ENCODE measurements at regions not wholly inside any gene's neighbourhood (a gene's known extent, or its start where the extent isn't known, plus 50 kb on each side); places are given as distances from the start of the nearest gene placed in this dataset.

DNA sequence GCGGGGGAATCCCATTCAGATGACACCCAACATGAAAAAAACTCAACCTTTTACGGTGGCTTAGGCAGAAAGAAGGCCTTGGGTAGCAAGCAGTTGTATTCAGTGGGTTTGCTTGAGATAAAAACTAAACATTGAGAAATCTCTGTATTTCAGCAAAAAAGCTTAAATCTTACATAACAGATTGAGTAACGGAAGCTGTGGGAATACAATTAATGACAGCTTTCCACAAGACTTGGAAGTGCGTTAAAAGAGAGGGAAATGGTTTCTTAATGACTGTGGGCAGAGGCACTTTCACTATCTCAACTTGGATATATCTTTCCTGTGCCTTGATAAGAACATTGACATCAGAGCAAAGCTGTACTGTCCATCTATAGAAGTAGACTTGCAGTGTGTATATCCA is 418.5 kb upstream of the HS3ST1 start:
- TF ChIP-seq EZH2 (IDR thresholded peaks at IDR 0.05; ENCODE audit: low read depth): no peak
- TF ChIP-seq, protein P1, sequence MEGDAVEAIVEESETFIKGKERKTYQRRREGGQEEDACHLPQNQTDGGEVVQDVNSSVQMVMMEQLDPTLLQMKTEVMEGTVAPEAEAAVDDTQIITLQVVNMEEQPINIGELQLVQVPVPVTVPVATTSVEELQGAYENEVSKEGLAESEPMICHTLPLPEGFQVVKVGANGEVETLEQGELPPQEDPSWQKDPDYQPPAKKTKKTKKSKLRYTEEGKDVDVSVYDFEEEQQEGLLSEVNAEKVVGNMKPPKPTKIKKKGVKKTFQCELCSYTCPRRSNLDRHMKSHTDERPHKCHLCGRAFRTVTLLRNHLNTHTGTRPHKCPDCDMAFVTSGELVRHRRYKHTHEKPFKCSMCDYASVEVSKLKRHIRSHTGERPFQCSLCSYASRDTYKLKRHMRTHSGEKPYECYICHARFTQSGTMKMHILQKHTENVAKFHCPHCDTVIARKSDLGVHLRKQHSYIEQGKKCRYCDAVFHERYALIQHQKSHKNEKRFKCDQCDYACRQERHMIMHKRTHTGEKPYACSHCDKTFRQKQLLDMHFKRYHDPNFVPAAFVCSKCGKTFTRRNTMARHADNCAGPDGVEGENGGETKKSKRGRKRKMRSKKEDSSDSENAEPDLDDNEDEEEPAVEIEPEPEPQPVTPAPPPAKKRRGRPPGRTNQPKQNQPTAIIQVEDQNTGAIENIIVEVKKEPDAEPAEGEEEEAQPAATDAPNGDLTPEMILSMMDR (conservative IDR thresholded peaks at IDR 0.05): no peak

All from PC-9 (cell line).